NCI-H128 (cell line): ENCODE measurements at regions not wholly inside any gene's neighbourhood (a gene's known extent, or its start where the extent isn't known, plus 50 kb on each side); places are given as distances from the start of the nearest gene placed in this dataset.

Source experiments
- DNase-seq: peaks from one replicate; lab custom pipeline; 2025; ENCODE audit not compliant: unreplicated experiment; lab: John Stamatoyannopoulos, UW

DNA sequence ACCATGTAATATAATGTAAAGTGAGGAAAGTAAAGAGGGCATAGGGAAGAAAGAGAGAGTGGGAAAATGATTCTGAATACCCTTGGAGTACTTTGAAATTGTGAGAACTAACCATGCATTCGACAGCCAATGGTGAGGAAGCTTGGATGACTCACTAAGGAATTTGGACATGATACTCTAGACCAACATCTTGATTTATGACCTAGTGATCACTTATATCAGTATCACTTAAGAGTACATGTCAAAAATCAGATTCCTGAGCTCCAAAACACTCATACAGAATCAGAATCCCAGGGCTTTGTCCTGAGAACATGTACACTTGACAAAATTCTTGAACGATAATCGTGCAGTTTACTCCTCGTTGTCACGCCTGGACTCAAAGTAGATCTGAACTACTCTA lies 1899.8 kb upstream of the PIK3C3 start:
- DNase-seq: no peak

DNA sequence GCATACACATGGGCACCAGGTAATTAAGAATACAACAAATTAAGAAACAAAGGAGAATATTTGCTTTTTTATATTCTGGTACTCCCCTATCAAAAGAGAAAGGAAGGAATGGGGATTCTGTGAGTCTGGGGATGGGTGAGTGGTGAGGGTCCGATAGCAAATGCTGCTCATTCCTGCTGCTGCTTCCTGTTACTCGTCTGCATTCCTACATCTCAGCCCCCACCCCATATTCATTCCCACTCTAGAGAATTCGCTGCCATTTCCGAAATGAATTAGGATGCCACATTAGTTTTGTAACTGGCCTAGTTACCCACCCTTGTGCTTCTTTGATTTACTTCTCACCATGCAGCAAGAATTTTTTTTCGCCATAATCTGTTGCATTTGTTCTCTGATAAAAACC lies 1905.3 kb upstream of the PIK3C3 start:
- no peak for DNase-seq

DNA sequence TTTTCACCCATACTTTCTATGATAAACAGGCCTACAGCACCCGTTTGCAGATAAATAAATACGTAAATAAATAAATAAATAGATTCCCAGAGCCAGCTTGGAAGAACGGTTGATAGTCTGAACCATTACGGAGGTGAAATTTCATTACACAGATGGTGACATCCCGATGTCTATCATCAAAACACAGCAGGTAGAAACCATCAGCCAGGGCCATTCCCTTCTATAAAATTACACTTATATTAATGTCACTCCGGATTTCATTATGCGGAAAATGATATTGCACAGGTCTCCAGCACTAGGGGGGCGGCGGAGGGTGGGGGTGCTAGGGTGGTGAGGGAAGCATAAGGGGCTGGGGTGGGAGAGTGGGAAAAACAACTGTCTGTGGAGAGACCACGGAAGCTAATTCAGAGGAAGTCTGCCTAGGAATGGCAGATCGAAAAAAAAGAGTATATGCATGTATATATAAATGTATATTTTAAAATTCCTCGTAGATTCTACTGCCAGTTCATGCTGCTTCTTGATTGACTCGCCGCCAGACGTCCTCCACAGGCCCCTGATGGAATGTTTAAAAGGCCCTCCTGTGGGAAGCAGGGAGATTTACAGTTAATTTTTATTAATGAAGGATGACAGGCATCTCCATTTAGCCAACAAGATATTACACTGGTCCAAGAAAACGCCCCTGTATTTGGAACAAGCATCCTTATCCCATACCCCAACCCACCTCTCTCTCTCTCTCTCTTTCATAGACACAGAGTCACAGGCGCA lies 1906.0 kb upstream of the PIK3C3 start:
- no peak for DNase-seq

DNA sequence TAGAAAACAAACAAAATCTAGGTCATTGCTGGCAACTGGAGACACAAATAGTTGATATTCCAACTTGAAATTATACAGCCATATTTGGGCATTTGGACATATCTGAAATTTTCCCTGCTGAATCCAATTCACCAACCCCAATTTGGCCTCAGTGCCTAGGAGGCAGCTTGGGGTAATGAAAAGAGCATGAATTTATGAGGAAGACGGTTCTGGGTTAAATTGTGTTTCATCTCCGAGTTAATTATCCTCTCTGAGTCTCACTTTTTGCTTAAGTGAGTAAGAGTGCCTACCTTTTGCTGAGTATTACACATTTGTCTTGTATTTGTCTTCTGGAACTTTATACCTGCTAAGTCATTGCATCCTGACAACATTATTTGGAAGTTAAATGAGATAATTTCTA lies 1906.8 kb upstream of the PIK3C3 start:
- no peak for DNase-seq

DNA sequence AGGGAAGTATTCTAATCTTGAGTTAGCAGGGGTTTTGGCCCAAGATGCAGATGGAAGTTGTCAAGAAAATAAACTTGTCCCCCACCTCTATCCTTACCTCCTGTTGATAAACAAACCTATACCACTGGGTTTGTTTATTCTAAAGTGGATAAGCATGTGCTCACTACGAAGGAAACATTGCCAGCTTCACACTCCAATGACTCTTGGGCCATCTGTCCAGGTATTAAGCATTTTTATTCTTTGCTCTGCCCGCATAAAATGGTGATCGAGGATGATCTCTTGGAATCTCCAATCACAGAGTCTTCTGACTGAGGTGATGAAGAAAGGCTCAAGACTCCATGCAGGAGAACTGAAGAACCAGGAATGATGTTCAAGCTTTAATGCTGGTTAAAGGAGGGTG lies 1908.4 kb upstream of the PIK3C3 start:
- DNase-seq: no peak

DNA sequence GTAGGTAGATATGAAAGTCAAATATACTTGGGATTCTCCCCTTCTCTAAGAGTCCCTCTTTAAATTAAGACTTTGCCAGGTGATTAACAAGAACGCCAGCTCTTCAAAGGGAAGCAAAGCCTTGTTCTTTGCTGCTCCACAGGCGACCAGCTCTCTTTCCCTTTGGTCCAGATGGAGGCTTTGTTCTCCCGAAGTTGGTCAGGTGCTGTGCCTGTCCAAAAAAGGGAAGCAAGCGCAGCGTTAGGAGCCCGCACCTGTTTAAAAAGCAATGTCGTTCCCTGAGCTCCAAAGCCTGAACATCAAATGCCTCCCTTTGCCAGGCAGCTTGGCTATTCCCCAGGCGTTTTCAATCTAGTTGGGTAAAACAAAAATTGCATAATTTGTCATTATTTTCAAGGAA lies 1913.1 kb upstream of the PIK3C3 start:
- no peak for DNase-seq

DNA sequence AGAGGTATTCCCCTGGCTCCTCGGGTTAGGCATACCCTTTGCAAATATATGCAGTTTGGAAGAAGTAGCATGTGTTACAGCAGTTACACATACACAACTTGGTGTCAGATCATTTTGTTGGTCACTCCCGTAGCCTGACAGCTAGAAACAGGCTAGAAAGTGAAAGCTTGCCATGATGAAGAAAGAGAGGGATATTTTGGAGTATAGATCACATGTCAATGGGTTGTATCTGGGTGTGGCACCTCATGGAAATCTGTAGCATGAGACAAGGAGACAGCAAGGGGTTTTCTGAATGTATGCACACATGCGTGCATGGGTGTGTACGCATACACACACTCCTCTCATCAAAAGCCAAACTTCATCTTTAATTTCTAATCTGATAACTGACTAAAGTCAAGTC lies 1914.5 kb upstream of the PIK3C3 start:
- DNase-seq: no peak

DNA sequence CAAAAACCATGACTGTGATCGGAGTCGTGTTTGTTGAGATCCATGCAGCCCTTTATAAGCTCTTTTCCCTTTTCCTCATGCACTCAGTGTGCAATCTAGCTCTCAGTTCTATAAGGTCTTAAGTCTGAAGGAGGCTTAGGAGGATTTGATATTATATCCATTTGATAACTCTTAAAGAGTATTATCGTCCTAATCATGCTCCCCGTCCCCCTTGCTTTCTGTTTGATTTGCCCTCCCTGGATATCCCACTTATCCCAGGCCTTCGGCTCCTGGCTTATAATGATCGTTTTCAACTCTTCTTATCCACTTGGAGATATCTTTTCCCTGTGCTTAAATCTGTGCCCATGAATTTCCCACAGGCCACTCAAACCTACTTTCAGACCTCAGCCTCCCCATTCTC lies 1917.7 kb upstream of the PIK3C3 start:
- DNase-seq: no peak

DNA sequence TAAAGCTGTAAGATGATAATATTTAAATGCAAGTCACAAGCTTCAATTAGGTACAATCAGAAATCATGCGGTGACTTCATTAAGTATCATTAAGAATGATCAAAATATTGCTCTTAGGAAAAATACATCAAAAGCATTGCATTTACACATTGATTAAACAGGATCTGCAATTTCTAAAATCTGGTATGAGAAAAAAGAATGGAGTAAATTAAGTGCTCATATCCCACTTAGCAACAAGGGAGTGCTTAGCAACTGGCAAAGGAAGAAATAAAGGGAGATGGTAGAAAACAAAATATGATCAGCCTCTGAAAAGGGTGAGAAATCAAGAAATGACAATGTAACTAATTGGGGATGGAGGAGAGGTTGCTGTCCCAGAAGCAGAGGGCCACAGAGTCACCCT lies 1918.2 kb upstream of the PIK3C3 start:
- no peak for DNase-seq

DNA sequence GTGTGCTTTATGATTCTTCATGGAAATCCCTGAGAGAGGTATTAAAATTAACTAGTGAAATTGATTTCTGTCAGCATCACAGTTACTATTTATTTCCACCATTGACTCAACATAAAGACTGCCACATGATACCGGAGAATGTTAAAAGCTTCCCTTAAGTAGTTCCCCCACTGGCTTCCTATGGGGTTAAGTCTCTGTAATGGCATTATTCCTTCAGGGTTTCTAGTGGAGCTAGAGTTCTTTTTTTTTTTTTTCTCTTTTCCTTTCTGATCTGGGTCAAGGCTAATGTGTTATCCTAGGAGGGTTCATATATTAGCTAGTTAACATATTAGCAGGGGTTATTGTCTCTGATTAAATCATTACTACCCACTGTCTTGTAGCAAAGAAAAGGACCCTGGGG lies 1919.1 kb upstream of the PIK3C3 start:
- DNase-seq: no peak

DNA sequence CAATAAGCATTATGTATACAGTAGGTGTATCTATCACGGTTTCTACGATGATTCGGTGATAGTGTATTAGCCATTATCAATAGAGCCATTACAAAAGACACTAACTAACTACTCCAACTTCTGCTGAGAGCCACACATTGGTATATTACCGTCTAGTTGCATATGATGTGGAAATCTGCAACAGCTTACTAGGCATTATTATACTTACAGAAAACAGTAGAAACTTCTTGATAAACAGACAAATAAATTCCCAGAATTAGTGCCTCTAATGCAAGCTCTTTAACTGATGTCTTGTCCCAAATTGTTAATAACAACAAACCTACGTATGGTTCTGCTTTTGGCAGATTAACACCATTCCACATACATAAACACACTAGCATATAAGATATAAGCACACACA lies 1923.0 kb upstream of the PIK3C3 start:
- no peak for DNase-seq

DNA sequence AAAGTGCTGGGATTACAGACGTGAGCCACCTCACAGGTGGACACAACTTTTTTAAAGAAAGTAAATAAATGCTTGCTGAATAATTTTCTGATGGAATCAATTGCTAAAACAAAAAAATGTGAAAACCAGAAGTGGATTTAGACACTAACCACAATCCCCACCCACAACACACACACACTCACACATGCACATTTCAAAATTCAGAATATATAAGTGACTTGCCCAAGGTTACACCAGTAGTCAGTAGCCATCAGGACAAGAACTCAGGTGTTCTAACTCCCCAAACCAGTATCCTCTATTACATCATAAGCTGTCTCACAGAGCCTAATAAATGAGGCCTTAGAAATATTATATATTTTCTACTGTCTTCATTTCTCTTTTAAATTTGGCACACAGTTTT lies 1923.6 kb upstream of the PIK3C3 start:
- no peak for DNase-seq

DNA sequence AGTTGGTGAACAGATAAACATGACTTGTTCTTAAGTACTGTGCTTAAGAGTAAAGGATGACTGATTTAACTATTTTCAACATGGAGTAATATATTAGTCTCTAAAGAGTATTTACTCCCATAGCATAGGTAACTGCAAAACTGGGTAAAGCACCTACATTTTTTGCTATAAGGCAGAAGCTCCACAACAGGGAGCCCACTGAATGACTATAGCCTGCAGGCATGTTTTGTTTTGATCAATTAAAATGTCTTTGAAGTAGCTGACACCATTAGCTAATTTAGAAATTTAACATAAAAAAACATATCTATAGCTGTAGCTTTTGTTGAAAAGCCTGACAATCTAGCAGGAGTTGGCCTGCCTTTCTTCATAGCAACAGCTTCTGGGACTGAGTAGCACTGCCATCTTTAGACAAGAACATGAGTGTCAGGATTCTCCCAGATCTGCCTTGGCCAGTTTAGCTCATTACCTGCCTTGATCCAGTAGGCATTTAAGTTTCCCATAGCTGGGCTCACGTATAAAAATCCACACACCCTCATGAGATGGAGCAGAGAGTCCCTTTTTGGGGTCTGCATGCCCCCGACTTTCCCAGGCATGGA lies 1935.1 kb upstream of the PIK3C3 start:
- no peak for DNase-seq

DNA sequence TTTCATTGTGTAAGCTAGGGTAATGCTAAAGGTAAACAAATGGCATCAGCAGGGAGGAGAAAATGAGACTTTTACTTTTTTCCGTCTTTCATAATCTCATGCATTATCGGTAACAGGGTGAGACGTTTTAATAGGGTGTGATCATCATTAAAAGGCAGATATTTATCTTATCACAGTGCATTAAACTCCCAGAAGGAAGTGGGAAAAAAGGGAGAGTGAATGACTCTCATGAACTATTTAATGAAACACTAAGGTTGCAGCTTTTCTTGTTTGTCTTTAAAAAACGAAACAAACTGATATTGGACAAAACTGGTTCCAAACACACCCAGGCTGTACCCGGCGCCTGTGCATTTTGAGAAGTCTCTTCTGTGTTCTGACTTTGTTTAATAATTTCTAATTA lies 1936.8 kb upstream of the PIK3C3 start:
- no peak for DNase-seq

DNA sequence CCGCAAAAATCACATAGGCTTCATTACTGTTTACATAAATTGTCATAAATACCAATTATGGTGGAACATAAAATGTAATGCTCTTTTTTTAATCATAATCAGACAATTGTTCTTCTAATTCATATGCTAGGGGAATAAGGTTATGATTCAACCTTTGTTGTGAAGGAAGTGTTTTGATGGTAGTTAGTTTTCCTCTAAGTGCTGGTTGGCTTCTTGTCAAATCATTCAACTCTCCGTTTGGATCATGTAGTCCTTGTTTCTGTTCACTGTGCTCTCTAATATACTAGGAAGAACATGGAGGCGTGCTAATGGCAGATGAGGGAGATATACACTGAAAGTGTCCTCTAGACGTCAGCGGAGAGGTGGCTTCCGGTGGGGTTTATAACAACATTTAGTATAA lies 1938.0 kb upstream of the PIK3C3 start:
- DNase-seq: no peak

DNA sequence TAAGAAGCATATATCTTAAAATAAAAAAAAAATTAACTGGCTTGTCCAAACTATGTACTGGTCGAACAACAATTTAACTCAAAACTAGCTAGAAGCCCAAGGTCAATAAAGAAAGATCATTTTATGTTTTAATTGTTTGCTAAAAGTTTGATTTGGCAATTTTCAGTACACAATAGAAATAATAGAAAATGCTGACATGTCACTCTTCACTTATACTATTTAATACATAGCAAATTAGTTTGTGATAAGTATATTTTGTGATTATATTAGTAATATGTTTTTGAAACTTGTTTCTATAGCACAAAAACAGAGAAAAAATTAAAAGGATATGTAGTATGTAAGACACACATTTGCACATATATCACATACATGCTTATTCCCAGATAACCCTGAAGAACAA lies 1938.6 kb upstream of the PIK3C3 start:
- no peak for DNase-seq

DNA sequence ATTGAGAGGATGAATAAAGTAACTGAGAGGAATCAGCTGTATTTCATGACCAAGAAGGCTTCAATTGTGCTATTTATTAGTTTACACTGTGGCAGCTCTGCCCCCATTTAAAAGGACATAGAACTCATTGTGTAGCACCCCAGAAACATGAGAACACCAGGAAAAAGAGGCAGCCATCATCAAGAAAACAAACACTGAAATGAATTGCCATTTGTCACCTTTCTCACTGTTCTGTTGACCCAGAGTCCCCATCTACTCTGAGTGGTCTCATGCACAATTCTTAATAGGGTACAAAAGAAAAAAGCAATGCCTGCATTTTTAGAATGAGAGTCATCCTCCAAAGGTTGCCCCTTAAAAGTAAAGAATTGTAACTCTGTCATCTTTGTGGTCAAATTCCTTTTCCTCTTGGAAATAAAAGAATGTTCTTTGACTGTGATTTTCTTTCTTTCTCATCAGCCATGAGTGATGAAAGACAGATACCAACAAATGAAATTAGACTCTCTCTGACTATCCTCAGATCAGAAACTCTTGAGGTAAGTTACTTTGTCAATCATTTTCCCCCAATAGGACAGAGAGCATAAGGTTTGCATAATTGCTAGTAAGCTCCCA lies 1941.9 kb upstream of the PIK3C3 start:
- DNase-seq: no peak

DNA sequence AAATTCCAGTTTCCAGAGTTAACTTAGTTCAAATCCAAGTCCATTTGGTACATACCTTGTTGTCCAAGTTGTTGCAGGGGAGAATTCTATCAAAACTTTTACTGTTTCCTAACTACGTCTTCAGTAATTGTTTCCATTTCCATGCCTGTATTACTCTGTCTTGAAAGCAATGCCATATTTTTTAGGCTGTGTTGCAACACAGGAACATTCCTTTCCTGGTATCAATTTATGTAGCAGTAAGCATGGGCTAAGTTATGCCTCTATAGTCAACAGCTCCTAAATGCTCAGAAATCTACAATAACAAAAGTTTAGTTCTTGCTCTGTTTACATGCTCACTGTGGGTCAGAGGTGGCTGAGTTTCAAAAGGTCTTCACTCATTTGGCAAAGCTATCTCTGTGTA lies 1943.8 kb upstream of the PIK3C3 start:
- no peak for DNase-seq

DNA sequence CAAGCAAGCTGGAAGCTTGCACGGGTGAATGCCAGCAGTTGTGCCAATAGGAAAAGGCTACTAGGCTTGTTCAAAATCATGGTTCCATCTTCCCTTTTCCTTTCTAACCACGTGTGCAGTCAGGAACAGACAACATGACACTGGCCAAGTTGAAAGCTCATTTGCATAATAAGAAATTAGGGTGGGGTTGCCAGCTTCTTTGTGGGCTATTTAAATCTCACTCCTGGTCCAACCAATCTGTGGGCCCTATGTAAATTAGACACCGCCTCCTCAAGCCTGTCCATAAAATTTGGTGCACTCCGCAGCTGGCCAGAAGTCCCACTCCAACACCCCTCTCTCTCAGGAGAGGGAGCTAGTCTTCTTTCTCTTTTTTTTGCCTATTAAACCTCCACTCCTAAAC lies 1948.4 kb upstream of the PIK3C3 start:
- no peak for DNase-seq

DNA sequence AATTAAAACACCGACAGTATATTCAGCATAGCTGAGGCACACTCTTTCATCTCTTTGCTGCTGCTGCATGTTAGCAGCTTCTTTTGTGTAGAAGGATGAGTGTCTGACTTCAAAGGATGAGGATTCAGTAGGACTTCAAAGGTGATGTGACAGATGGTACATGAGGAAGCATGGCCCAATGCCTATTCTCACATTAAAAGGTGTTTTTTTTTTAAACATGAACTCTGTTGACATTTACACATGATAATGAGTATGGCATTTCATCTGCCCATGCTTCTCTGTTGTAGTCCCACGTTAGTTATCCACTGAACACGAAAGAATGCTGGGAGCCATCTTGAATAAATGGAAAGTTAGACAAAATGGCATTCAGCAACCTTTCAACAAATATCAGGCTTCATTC lies 1950.8 kb upstream of the PIK3C3 start:
- DNase-seq: no peak

DNA sequence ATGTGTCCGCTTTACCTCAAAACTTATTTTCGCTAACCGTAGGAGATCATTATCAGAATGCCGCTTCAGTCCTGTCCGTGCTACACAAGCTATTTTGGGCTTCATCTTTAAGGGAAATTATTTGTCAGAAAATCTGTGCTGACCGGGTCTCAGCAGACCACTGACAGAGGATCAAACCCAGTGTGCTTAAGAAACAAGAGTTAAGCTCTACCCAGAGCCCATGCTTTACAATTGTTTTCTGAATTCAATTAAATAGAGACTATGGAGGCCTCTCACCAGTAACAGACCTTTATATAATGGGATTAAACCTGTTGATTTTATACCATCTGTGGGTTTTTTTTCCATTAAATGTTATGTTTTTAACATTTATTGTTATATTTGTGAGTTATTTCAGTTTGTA lies 1956.7 kb upstream of the PIK3C3 start:
- no peak for DNase-seq

DNA sequence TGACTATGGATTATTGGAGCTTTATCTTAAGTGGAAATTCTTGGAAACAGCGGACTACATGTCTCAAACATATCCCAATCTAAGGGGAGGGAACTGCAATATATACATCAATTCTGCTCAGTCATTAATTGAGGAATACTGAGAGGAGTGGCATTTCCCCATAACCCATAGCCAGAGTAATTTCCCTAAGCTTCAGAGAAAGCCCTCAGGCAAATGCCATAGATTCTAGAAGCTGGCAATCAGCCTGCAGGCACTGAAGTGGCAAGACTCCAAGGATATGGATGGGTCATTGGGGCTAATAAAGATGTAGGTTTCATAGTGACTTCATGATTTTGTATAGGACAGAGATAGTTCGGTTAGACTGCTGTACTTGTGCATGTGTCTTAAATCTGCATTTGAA lies 1960.5 kb upstream of the PIK3C3 start:
- DNase-seq: no peak
